ENCODE measurements at regions not wholly inside any gene's neighbourhood (a gene's known extent, or its start where the extent isn't known, plus 50 kb on each side); places are given as distances from the start of the nearest gene placed in this dataset.

- TF ChIP-seq GATA2 (IDR thresholded peaks at IDR 0.05; ENCODE audit: low read depth, low read length) (no peak), GATA3 (IDR thresholded peaks at IDR 0.05; ENCODE audit: low read depth, low read length) (no peak)
Measured at GRCh38 chr5:4511996-4512656, 628.0 kb upstream of the ADAMTS16 start.

GRCh38 chr5:4513381-4513780 is 626.7 kb upstream of the ADAMTS16 start:
- TF ChIP-seq GATA2 (IDR thresholded peaks at IDR 0.05; ENCODE audit: low read depth, low read length) (no peak), GATA3 (IDR thresholded peaks at IDR 0.05; ENCODE audit: low read depth, low read length) (no peak)

DNA sequence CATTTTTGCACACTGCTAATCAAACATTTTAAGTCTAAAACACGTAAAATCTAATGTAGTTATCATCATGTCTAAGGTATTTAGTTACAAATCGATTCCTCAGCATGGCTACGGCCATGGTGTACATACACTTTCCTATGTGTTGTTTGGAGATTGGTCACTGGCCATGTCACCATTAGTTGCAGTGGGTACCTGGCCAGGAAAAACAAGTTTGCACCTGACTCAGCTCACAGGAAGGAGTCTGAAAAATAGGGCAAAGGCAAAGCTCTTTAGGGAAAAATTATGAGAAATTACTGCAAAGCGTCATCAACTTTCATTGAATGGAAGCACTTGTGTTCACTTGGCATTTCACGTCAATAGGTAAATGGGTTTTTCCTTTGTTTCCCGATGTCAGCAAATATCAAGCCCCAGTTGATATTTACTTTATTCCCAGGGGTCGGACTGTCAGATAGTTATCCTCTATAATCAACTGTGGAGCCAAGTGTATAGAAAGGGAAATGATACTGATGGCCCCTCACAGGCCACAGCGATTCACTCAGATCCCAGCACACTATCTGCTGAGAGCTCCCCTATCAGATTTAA is 626.0 kb upstream of the ADAMTS16 start:
- TF ChIP-seq GATA2 (IDR thresholded peaks at IDR 0.05; ENCODE audit: low read depth, low read length) (no peak), GATA3 (IDR thresholded peaks at IDR 0.05; ENCODE audit: low read depth, low read length) (no peak)

- no peak for TF ChIP-seq GATA3 (IDR thresholded peaks at IDR 0.05; ENCODE audit: low read depth, low read length)
- TF ChIP-seq GATA2 (IDR thresholded peaks at IDR 0.05; ENCODE audit: low read depth, low read length), result no peak
Measured at GRCh38 chr5:4518903-4519672, 621.0 kb upstream of the ADAMTS16 start.

GRCh38 chr5:4520559-4520958 is 619.6 kb upstream of the ADAMTS16 start:
- TF ChIP-seq GATA2 (IDR thresholded peaks at IDR 0.05; ENCODE audit: low read depth, low read length) (no peak), GATA3 (IDR thresholded peaks at IDR 0.05; ENCODE audit: low read depth, low read length) (no peak)

- TF ChIP-seq GATA2 (IDR thresholded peaks at IDR 0.05; ENCODE audit: low read depth, low read length), result no peak
Measured at GRCh38 chr5:4523038-4523437, 617.1 kb upstream of the ADAMTS16 start.

- TF ChIP-seq GATA2 (IDR thresholded peaks at IDR 0.05; ENCODE audit: low read depth, low read length), result no peak
- no peak for TF ChIP-seq GATA3 (IDR thresholded peaks at IDR 0.05; ENCODE audit: low read depth, low read length)
Measured at GRCh38 chr5:4531756-4532704, 608.1 kb upstream of the ADAMTS16 start.

- TF ChIP-seq GATA3 (IDR thresholded peaks at IDR 0.05; ENCODE audit: low read depth, low read length) (no peak), GATA2 (IDR thresholded peaks at IDR 0.05; ENCODE audit: low read depth, low read length) (no peak)
Measured at GRCh38 chr5:4532705-4533080, 607.4 kb upstream of the ADAMTS16 start.

DNA sequence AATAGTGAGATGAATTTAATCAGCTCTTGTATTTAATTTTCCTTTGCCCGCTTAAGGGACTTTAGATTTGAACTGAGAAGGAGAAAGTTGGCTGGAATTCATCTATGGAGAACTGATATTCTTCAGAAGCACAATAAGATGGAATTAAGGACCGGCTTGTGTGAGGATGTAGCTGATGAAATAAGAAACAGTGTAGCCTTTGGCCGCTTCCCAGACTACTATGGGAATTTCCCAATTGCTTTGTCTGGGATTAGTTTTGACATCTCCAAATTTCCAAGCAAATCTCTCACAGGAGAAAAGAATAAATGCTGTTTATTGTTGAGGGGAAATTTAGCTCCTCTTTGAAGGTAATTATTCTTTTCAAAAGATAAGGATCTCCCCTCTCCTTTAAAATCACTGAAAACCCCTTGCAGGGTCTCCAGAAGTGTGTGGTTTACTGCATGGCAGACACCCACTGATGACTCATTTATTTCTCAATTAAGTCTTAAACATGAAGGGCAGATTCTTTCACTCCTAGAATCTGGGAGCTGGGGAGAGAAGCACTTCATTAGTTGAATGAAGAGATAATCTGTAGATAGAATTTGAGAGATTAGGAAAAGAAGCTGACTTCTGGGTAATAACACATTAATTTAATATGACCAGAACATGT is 606.5 kb upstream of the ADAMTS16 start:
- TF ChIP-seq GATA3 (IDR thresholded peaks at IDR 0.05; ENCODE audit: low read depth, low read length), result no peak
- TF ChIP-seq GATA2 (IDR thresholded peaks at IDR 0.05; ENCODE audit: low read depth, low read length), result no peak

GRCh38 chr5:4537489-4537888 is 602.6 kb upstream of the ADAMTS16 start:
- TF ChIP-seq GATA2 (IDR thresholded peaks at IDR 0.05; ENCODE audit: low read depth, low read length) (no peak), GATA3 (IDR thresholded peaks at IDR 0.05; ENCODE audit: low read depth, low read length) (no peak)

DNA sequence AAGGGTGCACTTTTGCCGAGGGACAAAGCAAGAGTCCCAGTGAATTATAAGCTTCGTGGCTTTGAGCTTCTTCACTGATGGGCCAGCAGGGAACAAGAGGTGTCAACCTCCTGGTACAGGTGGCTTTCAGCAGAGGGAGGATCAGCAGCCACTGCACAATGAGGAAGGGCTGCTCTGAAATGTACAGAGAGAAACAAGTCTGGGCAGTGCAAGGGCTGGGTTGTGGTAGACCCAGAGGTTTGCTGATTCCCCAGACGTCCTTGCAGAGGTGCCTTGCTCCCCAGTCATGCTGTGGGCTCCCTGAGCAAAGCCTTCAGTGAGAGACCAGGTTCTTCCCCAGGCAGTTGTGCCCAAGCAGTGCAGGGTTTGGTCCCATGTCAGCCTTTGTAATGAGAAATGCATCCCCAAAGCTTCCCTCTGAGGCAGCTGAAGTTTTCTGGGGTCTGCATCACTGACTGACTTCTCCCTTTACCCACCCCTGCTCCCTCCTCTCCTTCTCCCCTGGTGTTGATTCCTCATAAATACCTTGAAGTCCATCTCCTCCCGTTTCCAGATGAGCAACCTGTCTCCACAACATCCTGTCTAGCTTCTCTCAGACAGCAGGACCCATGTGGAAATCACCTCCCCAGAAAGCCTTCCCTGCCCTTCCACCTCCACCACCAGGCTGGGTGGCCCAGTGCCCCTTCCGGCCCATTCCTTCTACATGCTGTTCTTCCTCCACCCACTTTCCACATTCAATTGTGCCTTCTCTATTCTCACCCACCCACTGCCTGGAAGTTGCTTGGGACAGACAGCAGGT is 599.6 kb upstream of the ADAMTS16 start:
- TF ChIP-seq GATA2 (IDR thresholded peaks at IDR 0.05; ENCODE audit: low read depth, low read length), result no peak
- TF ChIP-seq GATA3 (IDR thresholded peaks at IDR 0.05; ENCODE audit: low read depth, low read length), result no peak

GRCh38 chr5:4541334-4541733 is 598.8 kb upstream of the ADAMTS16 start:
- TF ChIP-seq GATA3 (IDR thresholded peaks at IDR 0.05; ENCODE audit: low read depth, low read length) (no peak), GATA2 (IDR thresholded peaks at IDR 0.05; ENCODE audit: low read depth, low read length) (no peak)
